Neural cell (in vitro differentiated cells): ENCODE measurements at regions not wholly inside any gene's neighbourhood (a gene's known extent, or its start where the extent isn't known, plus 50 kb on each side); places are given as distances from the start of the nearest gene placed in this dataset.

Experiments used
- H2AFZ ChIP-seq: fragments of 200-600, 300-800 bp; sonication (generic), shearing (Covaris generic); 2 replicates; pipeline ENCODE4 v1.6.0; 2014; ENCODE audit warnings: low read depth, mild to moderate bottlenecking, antibody characterized with exemption, low read length, moderate library complexity
- H3F3A ChIP-seq: fragments of 200-600 bp; shearing (Covaris generic); 2 replicates; pipeline ENCODE4 v1.6.1; 2016; ENCODE audit warnings: mild to moderate bottlenecking, moderate library complexity, mixed read lengths, antibody characterized with exemption, low read length; ENCODE audit not compliant: insufficient read depth, poor library complexity, severe bottlenecking
- H3K27ac ChIP-seq: fragments of 200-600, 300-800 bp; sonication (generic), shearing (Covaris generic); 2 replicates; pipeline ENCODE4 v1.5.1; 2014; ENCODE audit warnings: mild to moderate bottlenecking, low read length, moderate library complexity
- H3K27me3 ChIP-seq: fragments of 300-800, 200-600 bp; sonication (generic), shearing (Covaris generic); 2 replicates; pipeline ENCODE4 v1.6.0; 2014; ENCODE audit warnings: mild to moderate bottlenecking, low read depth, low read length, moderate library complexity; ENCODE audit not compliant: insufficient read depth
- H3K36me3 ChIP-seq: fragments of 300-800, 200-600 bp; sonication (generic), shearing (Covaris generic); 2 replicates; pipeline ENCODE4 v1.5.1; 2014; ENCODE audit warnings: mild to moderate bottlenecking, antibody characterized with exemption, low read length, moderate library complexity; ENCODE audit not compliant: insufficient read depth
- H3K4me2 ChIP-seq: fragments of 300-800, 200-600 bp; sonication (generic), shearing (Covaris generic); 2 replicates; pipeline ENCODE4 v1.6.0; 2014; ENCODE audit warnings: mild to moderate bottlenecking, low read length
- H3K4me3 ChIP-seq: fragments of 300-800, 200-600 bp; sonication (generic), shearing (Covaris generic); 2 replicates; pipeline ENCODE4 v1.5.1; 2014; ENCODE audit warnings: mild to moderate bottlenecking, low read length, moderate library complexity
- H3K79me2 ChIP-seq: fragments of 200-600 bp; shearing (Covaris generic); replicated peaks from 2 replicates; pipeline ENCODE4 v1.6.0; 2014; ENCODE audit warnings: mild to moderate bottlenecking, low read length, moderate library complexity; ENCODE audit not compliant: insufficient read depth
- H3K9ac ChIP-seq: fragments of 300-800, 200-600 bp; sonication (generic), shearing (Covaris generic); 2 replicates; pipeline ENCODE4 v1.6.1; 2016; ENCODE audit warnings: mild to moderate bottlenecking, low read length, mixed read lengths
- H3K9me2 ChIP-seq: fragments of 200-600 bp; shearing (Covaris generic); 2 replicates; pipeline ENCODE4 v1.6.1; 2016; ENCODE audit warnings: mild to moderate bottlenecking, low read length, mixed read lengths; ENCODE audit not compliant: insufficient read depth
- H3K9me3 ChIP-seq: fragments of 200-600, 300-800 bp; sonication (generic), shearing (Covaris generic); 2 replicates; pipeline ENCODE4 v1.6.1; 2016; ENCODE audit warnings: mild to moderate bottlenecking, mixed run types, low read length, moderate library complexity, mixed read lengths
- H4K20me1 ChIP-seq: fragments of 200-600 bp; shearing (Covaris generic); 2 replicates; pipeline ENCODE4 v1.6.1; 2016; ENCODE audit warnings: mild to moderate bottlenecking, mixed run types; ENCODE audit not compliant: insufficient read depth
- EP300 ChIP-seq: fragments of 450-650 bp; conservative IDR thresholded peaks from 2 replicates; pipeline ENCODE4 v1.6.1; 2014; ENCODE audit warnings: antibody characterized with exemption, mild to moderate bottlenecking, moderate library complexity; ENCODE audit not compliant: poor library complexity, severe bottlenecking
- EZH2 ChIP-seq: fragments of 200-600, 300-800 bp; shearing (Covaris generic), sonication (generic); IDR thresholded peaks from 2 replicates; pipeline ENCODE4 v1.6.1; 2014; ENCODE audit warnings: antibody characterized with exemption, low read length, borderline replicate concordance, mild to moderate bottlenecking; ENCODE audit not compliant: insufficient read depth, poor library complexity, severe bottlenecking
- MXI1 ChIP-seq: fragments of 450-650 bp; conservative IDR thresholded peaks from 2 replicates; pipeline ENCODE4 v1.6.1; 2014; ENCODE audit warnings: antibody characterized with exemption, mild to moderate bottlenecking; ENCODE audit not compliant: poor library complexity, severe bottlenecking
- POLR2AphosphoS5 ChIP-seq: IDR thresholded peaks from 2 replicates; pipeline ENCODE4 v1.6.1; 2012
- RAD21 ChIP-seq: fragments of 450-650 bp; conservative IDR thresholded peaks from 2 replicates; pipeline ENCODE4 v1.6.1; 2014; ENCODE audit warnings: antibody characterized with exemption, mild to moderate bottlenecking, moderate library complexity
- SMC3 ChIP-seq: fragments of 450-650 bp; conservative IDR thresholded peaks from 2 replicates; pipeline ENCODE4 v1.6.1; 2014; ENCODE audit warnings: antibody characterized with exemption, mild to moderate bottlenecking, moderate library complexity; ENCODE audit not compliant: poor library complexity
- TAF1 ChIP-seq: IDR thresholded peaks from 2 replicates; pipeline ENCODE4 v1.6.1; 2012; ENCODE audit warnings: low read depth
- TF ChIP-seq, protein P1 (sequence below): fragments of 450-650 bp; IDR thresholded peaks from 2 replicates; pipeline ENCODE4 v1.5.1; 2014; ENCODE audit warnings: antibody characterized with exemption, mild to moderate bottlenecking, moderate library complexity; ENCODE audit not compliant: poor library complexity, severe bottlenecking
- TF ChIP-seq, protein P2 (sequence below): IDR thresholded peaks from 2 replicates; pipeline ENCODE4 v1.6.1; 2012; ENCODE audit warnings: borderline replicate concordance

DNA sequence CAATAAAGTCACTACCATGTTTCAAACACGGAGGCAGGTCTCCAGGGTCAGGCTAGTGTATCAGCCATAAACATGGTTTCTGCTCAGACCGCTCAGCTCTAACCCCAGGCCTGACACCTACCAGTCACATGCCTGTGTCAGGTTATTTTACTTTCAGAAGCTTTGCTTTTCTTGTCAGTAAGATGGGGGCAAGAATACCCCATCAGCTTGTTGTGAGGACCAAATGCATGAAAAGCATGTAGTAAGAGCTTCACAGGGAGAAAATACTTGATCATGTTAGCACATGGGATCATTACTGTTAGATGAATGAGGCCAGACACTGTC is 65.2 kb upstream of the PIM1 start:
- Histone ChIP-seq H4K20me1 (no peaks in the 10 kb centered on the region), H3K36me3 (no peaks in the 10 kb centered on the region), H3K9me2 (no peaks in the 10 kb centered on the region), H3F3A (no peaks in the 10 kb centered on the region), H3K79me2 (no peaks in the 10 kb centered on the region), H3K27ac (no peak overlapping the region), H3K9me3 (no peaks in the 10 kb centered on the region), H3K9ac (no peak overlapping the region), H3K4me2 (no peak overlapping the region), H3K27me3 (no peaks in the 10 kb centered on the region), H3K4me3 (no peak overlapping the region), H2AFZ (no peak overlapping the region)
- TF ChIP-seq, protein P1, sequence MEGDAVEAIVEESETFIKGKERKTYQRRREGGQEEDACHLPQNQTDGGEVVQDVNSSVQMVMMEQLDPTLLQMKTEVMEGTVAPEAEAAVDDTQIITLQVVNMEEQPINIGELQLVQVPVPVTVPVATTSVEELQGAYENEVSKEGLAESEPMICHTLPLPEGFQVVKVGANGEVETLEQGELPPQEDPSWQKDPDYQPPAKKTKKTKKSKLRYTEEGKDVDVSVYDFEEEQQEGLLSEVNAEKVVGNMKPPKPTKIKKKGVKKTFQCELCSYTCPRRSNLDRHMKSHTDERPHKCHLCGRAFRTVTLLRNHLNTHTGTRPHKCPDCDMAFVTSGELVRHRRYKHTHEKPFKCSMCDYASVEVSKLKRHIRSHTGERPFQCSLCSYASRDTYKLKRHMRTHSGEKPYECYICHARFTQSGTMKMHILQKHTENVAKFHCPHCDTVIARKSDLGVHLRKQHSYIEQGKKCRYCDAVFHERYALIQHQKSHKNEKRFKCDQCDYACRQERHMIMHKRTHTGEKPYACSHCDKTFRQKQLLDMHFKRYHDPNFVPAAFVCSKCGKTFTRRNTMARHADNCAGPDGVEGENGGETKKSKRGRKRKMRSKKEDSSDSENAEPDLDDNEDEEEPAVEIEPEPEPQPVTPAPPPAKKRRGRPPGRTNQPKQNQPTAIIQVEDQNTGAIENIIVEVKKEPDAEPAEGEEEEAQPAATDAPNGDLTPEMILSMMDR, result no peak
- TF ChIP-seq EP300 (no peak), SMC3 (no peak), MXI1 (no peak), TAF1 (no peak), RAD21 (no peak), EZH2 (no peak), POLR2AphosphoS5 (no peak)
- TF ChIP-seq, protein P2, sequence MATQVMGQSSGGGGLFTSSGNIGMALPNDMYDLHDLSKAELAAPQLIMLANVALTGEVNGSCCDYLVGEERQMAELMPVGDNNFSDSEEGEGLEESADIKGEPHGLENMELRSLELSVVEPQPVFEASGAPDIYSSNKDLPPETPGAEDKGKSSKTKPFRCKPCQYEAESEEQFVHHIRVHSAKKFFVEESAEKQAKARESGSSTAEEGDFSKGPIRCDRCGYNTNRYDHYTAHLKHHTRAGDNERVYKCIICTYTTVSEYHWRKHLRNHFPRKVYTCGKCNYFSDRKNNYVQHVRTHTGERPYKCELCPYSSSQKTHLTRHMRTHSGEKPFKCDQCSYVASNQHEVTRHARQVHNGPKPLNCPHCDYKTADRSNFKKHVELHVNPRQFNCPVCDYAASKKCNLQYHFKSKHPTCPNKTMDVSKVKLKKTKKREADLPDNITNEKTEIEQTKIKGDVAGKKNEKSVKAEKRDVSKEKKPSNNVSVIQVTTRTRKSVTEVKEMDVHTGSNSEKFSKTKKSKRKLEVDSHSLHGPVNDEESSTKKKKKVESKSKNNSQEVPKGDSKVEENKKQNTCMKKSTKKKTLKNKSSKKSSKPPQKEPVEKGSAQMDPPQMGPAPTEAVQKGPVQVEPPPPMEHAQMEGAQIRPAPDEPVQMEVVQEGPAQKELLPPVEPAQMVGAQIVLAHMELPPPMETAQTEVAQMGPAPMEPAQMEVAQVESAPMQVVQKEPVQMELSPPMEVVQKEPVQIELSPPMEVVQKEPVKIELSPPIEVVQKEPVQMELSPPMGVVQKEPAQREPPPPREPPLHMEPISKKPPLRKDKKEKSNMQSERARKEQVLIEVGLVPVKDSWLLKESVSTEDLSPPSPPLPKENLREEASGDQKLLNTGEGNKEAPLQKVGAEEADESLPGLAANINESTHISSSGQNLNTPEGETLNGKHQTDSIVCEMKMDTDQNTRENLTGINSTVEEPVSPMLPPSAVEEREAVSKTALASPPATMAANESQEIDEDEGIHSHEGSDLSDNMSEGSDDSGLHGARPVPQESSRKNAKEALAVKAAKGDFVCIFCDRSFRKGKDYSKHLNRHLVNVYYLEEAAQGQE, result no peak

DNA sequence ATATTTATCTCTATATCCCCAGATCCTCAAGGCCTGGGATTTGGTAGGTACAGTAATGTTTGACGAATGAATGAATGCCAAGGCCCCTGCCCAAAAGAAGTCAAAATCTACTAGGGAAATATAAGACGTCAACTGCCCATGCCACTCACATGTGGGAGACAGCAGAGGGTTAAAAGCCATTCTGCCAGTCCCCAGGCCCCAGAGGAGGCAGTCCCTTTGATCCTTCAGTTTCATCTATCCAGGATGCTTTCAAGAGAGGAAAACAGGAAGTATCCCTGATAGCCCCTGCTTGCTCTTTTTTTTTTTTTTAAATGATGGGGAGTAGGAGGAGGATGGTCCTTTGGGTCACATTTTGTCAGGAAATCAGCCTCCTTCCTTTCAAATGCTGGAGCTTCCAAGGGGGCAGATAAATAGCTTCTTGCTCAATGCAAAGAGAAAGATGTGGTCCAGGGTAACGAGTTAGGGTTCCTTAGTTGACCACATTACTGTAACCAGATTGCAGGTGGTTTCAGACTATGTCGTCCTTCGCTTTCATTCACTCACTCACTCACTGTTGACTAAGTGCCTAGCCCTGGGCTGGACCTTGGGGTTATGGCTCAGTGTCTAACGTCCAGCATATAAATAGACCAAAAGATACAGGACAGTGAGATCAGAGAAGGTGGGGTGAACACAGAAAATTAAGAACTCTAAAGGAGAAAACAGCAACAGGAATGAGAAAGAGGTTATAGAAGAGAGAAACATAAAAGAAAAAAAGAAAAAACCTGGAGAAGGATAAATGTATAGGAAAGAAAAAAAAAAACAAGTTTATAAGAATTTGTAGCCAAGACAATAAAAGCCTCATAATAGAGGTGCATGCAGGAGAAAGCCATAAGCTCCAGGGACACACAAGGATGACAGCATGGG is 64.6 kb upstream of the PIM1 start:
- Histone ChIP-seq H2AFZ (no peak overlapping the region), H3K4me2 (no peak overlapping the region), H3F3A (no peaks in the 10 kb centered on the region), H3K9me2 (no peaks in the 10 kb centered on the region), H4K20me1 (no peaks in the 10 kb centered on the region), H3K79me2 (no peaks in the 10 kb centered on the region), H3K4me3 (no peak overlapping the region), H3K9ac (no peak overlapping the region), H3K27me3 (no peaks in the 10 kb centered on the region), H3K27ac (no peak overlapping the region), H3K36me3 (no peaks in the 10 kb centered on the region), H3K9me3 (no peaks in the 10 kb centered on the region)
- TF ChIP-seq POLR2AphosphoS5 (no peak), RAD21 (no peak), SMC3 (no peak), EZH2 (no peak), MXI1 (no peak)
- TF ChIP-seq, protein P2, result no peak
